HEK293T (cell line): ENCODE measurements at regions not wholly inside any gene's neighbourhood (a gene's known extent, or its start where the extent isn't known, plus 50 kb on each side); places are given as distances from the start of the nearest gene placed in this dataset.

Source experiments
- CTCF ChIA-PET: fragments of 350-600 bp; formaldehyde crosslinking; extraction: SDS; loops from one replicate; lab custom pipeline; 2021; ENCODE audit warnings: antibody characterized with exemption, inconsistent platforms; lab: Yijun Ruan, JAX
- POLR2A ChIA-PET: fragments of 350-600 bp; formaldehyde crosslinking; extraction: SDS; loops from one replicate; lab custom pipeline; 2020; ENCODE audit warnings: antibody characterized with exemption, inconsistent platforms; lab: Yijun Ruan, JAX
- DNase-seq: peaks from one replicate; pipeline ENCODE4 v3.0.0; 2012; ENCODE audit warnings: mixed read lengths; ENCODE audit errors: extremely low spot score
- ARNT ChIP-seq: fragments of 450-650 bp; IDR thresholded peaks from 2 replicates; pipeline ENCODE4 v1.6.1; 2017; ENCODE audit warnings: mild to moderate bottlenecking
- BHLHE40 ChIP-seq: fragments of 450-650 bp; IDR thresholded peaks from 2 replicates; pipeline ENCODE4 v1.6.1; 2016; ENCODE audit warnings: mild to moderate bottlenecking, moderate library complexity, borderline replicate concordance
- CTBP1 ChIP-seq: fragments of 450-650 bp; IDR thresholded peaks from 2 replicates; pipeline ENCODE4 v1.6.1; 2016; ENCODE audit warnings: borderline replicate concordance
- ELF4 ChIP-seq: fragments of 450-650 bp; IDR thresholded peaks from 2 replicates; pipeline ENCODE4 v1.6.1; 2017; ENCODE audit warnings: antibody characterized with exemption
- FOXA1 ChIP-seq: fragments of 450-650 bp; IDR thresholded peaks from 2 replicates; pipeline ENCODE4 v1.6.1; 2016; ENCODE audit warnings: mild to moderate bottlenecking
- FOXK2 ChIP-seq: fragments of 450-650 bp; IDR thresholded peaks from 2 replicates; pipeline ENCODE4 v1.6.1; 2016; ENCODE audit warnings: mild to moderate bottlenecking
- FOXM1 ChIP-seq: fragments of 450-650 bp; IDR thresholded peaks from 2 replicates; pipeline ENCODE4 v1.6.1; 2017; ENCODE audit warnings: mild to moderate bottlenecking, borderline replicate concordance
- HDGF ChIP-seq: fragments of 450-650 bp; IDR thresholded peaks from 2 replicates; pipeline ENCODE4 v1.6.1; 2017; ENCODE audit warnings: antibody characterized with exemption, borderline replicate concordance
- L3MBTL2 ChIP-seq: fragments of 450-650 bp; conservative IDR thresholded peaks from 2 replicates; pipeline ENCODE4 v1.6.1; 2016; ENCODE audit warnings: mild to moderate bottlenecking
- LEF1 ChIP-seq: fragments of 450-650 bp; IDR thresholded peaks from 2 replicates; pipeline ENCODE4 v1.6.1; 2017; ENCODE audit warnings: mild to moderate bottlenecking, borderline replicate concordance
- NFRKB ChIP-seq: fragments of 450-650 bp; IDR thresholded peaks from 2 replicates; pipeline ENCODE4 v1.6.1; 2016; ENCODE audit warnings: mild to moderate bottlenecking, moderate library complexity
- PKNOX1 ChIP-seq: fragments of 450-650 bp; IDR thresholded peaks from 2 replicates; pipeline ENCODE4 v1.6.1; 2016
- SP1 ChIP-seq: fragments of 450-650 bp; IDR thresholded peaks from 2 replicates; pipeline ENCODE4 v1.6.1; 2017
- SUZ12 ChIP-seq: fragments of 450-650 bp; IDR thresholded peaks from 2 replicates; pipeline ENCODE4 v1.6.1; 2016; ENCODE audit warnings: mild to moderate bottlenecking
- TARDBP ChIP-seq: fragments of 450-650 bp; IDR thresholded peaks from 2 replicates; pipeline ENCODE4 v1.6.1; 2016
- ZNF384 ChIP-seq: fragments of 450-650 bp; IDR thresholded peaks from 2 replicates; pipeline ENCODE4 v1.6.1; 2016

GRCh38 chr22:48282804-48283203, 1520.4 kb downstream of the TBC1D22A start:
- TF ChIP-seq LEF1 (no peak), CTBP1 (no peak), SUZ12 (no peak), BHLHE40 (no peak), SP1 (no peak), HDGF (no peak), PKNOX1 (no peak), NFRKB (no peak), ZNF384 (no peak), L3MBTL2 (no peak), FOXA1 (no peak), TARDBP (no peak), ARNT (no peak), ELF4 (no peak), FOXK2 (no peak), FOXM1 (no peak)
- ChIA-PET POLR2A (no interaction called here), CTCF (no interaction called here)
- no peak for DNase-seq

GRCh38 chr22:48279461-48279756, 1517.0 kb downstream of the TBC1D22A start:
- DNase-seq, result no peak
- no peak for TF ChIP-seq NFRKB
- ChIA-PET CTCF (no interaction called here), POLR2A (no interaction called here)

- DNase-seq, result no peak
- POLR2A ChIA-PET, result no interaction called here
- TF ChIP-seq HDGF (no peak), L3MBTL2 (no peak), TARDBP (no peak), ELF4 (no peak), FOXA1 (no peak), SUZ12 (no peak), BHLHE40 (no peak), FOXM1 (no peak), LEF1 (no peak), ARNT (no peak), CTBP1 (no peak), NFRKB (no peak), ZNF384 (no peak), PKNOX1 (no peak)
- CTCF ChIA-PET, result no interaction called here
Observed at GRCh38 chr22:48278620-48279460, 1516.4 kb downstream of the TBC1D22A start.

- no peak for TF ChIP-seq HDGF
- TF ChIP-seq BHLHE40, result no peak
- no peak for TF ChIP-seq FOXK2
- TF ChIP-seq SUZ12, result no peak
- TF ChIP-seq ZNF384, result no peak
- POLR2A ChIA-PET, result no interaction called here
- CTCF ChIA-PET, result no interaction called here
- DNase-seq, result no peak
Observed at GRCh38 chr22:48277868-48278581, 1515.6 kb downstream of the TBC1D22A start.

- ChIA-PET POLR2A (no interaction called here), CTCF (no interaction called here)
- no peak for DNase-seq
- no peak for TF ChIP-seq ZNF384
- TF ChIP-seq LEF1, result no peak
- no peak for TF ChIP-seq HDGF
- no peak for TF ChIP-seq FOXK2
Observed at GRCh38 chr22:48276994-48277867, 1514.8 kb downstream of the TBC1D22A start.

- no peak for DNase-seq
- CTCF ChIA-PET, result no interaction called here
- TF ChIP-seq NFRKB (no peak), TARDBP (no peak), ELF4 (no peak)
- POLR2A ChIA-PET, result no interaction called here
Observed at GRCh38 chr22:48275412-48275811, 1513.0 kb downstream of the TBC1D22A start.

- ChIA-PET CTCF (no interaction called here), POLR2A (no interaction called here)
- no peak for TF ChIP-seq FOXM1
- TF ChIP-seq NFRKB, result no peak
- no peak for TF ChIP-seq SUZ12
- no peak for TF ChIP-seq HDGF
- no peak for TF ChIP-seq LEF1
- no peak for TF ChIP-seq PKNOX1
- TF ChIP-seq ELF4, result no peak
- no peak for TF ChIP-seq L3MBTL2
- TF ChIP-seq FOXK2, result no peak
- TF ChIP-seq CTBP1, result no peak
- TF ChIP-seq TARDBP, result no peak
- no peak for TF ChIP-seq BHLHE40
- no peak for DNase-seq
Observed at GRCh38 chr22:48270731-48271130, 1508.3 kb downstream of the TBC1D22A start.
